SK-N-SH treated with all-trans-retinoic acid at 6 μM for 48 hours (cell line): ENCODE measurements at regions not wholly inside any gene's neighbourhood (a gene's known extent, or its start where the extent isn't known, plus 50 kb on each side); places are given as distances from the start of the nearest gene placed in this dataset.
"Not testable (repeated sequence)": the region's sequence is repeated elsewhere in the genome, so short reads cannot be mapped to it uniquely, and the experiment has no call there.

Source experiments
- ATAC-seq: fragments of 200-7000 bp; cut with Tn5 transposase; 3 replicates; pipeline ENCODE4 v1.9.1; 2020; ENCODE audit warnings: mild to moderate bottlenecking, moderate library complexity
- ARNTL ChIP-seq: fragments of 450-650 bp; formaldehyde crosslinking; IDR thresholded peaks from 2 replicates; pipeline ENCODE4 v1.5.0; 2020; ENCODE audit warnings: low read depth, mild to moderate bottlenecking, moderate library complexity, borderline replicate concordance
- BACH2 ChIP-seq: fragments of 250-450 bp; sonication (Bioruptor Pico); IDR thresholded peaks from 2 replicates; pipeline ENCODE4 v1.9.0; 2021; ENCODE audit warnings: mild to moderate bottlenecking, borderline replicate concordance
- CSDC2 ChIP-seq: fragments of 250-450 bp; sonication (Bioruptor Pico); IDR thresholded peaks from 2 replicates; pipeline ENCODE4 v1.5.0; 2020; ENCODE audit warnings: mild to moderate bottlenecking, moderate library complexity
- CSRNP3 ChIP-seq: fragments of 250-450 bp; sonication (Bioruptor Pico); IDR thresholded peaks from 2 replicates; pipeline ENCODE4 v1.5.1; 2021; ENCODE audit warnings: mild to moderate bottlenecking, moderate library complexity
- ISL1 ChIP-seq: fragments of 250-450 bp; sonication (Bioruptor Pico); IDR thresholded peaks from 2 replicates; pipeline ENCODE4 v2.1.2; 2022; ENCODE audit warnings: mild to moderate bottlenecking, moderate library complexity
- PATZ1 ChIP-seq: fragments of 250-450 bp; sonication (Bioruptor Pico); IDR thresholded peaks from 2 replicates; pipeline ENCODE4 v1.8.0; 2020; ENCODE audit warnings: mild to moderate bottlenecking, moderate library complexity, borderline replicate concordance
- POU6F1 ChIP-seq: fragments of 250-450 bp; sonication (Bioruptor Pico); IDR thresholded peaks from 2 replicates; pipeline ENCODE4 v1.8.0; 2021; ENCODE audit warnings: low read depth, mild to moderate bottlenecking, moderate library complexity, borderline replicate concordance
- PPARA ChIP-seq: fragments of 250-450 bp; sonication (Bioruptor Pico); IDR thresholded peaks from 2 replicates; pipeline ENCODE4 v1.5.0; 2020; ENCODE audit warnings: mild to moderate bottlenecking, borderline replicate concordance
- RARB ChIP-seq: fragments of 250-450 bp; sonication (Bioruptor Pico); IDR thresholded peaks from 2 replicates; pipeline ENCODE4 v1.8.0; 2021; ENCODE audit warnings: mild to moderate bottlenecking, moderate library complexity
- SNAI2 ChIP-seq: fragments of 250-450 bp; sonication (Bioruptor Pico); IDR thresholded peaks from 2 replicates; pipeline ENCODE4 v1.5.0; 2020; ENCODE audit warnings: mild to moderate bottlenecking, moderate library complexity
- TCF4 ChIP-seq: fragments of 250-450 bp; sonication (Bioruptor Pico); IDR thresholded peaks from 2 replicates; pipeline ENCODE4 v1.8.0; 2021; ENCODE audit warnings: mild to moderate bottlenecking, moderate library complexity, borderline replicate concordance
- TOX ChIP-seq: fragments of 250-450 bp; sonication (Bioruptor Pico); IDR thresholded peaks from 2 replicates; pipeline ENCODE4 v1.8.0; 2021; ENCODE audit warnings: mild to moderate bottlenecking, moderate library complexity, borderline replicate concordance
- TSHZ2 ChIP-seq: fragments of 250-450 bp; sonication (Bioruptor Pico); IDR thresholded peaks from 2 replicates; pipeline ENCODE4 v1.5.0; 2020; ENCODE audit warnings: mild to moderate bottlenecking, moderate library complexity
- ZC3H10 ChIP-seq: fragments of 250-450 bp; sonication (Bioruptor Pico); IDR thresholded peaks from 2 replicates; pipeline ENCODE4 v1.5.1; 2021; ENCODE audit warnings: mild to moderate bottlenecking, moderate library complexity
- ZFP30 ChIP-seq: fragments of 450-650 bp; formaldehyde crosslinking; IDR thresholded peaks from 2 replicates; pipeline ENCODE4 v1.5.0; 2022; ENCODE audit warnings: mild to moderate bottlenecking, moderate library complexity
- ZNF565 ChIP-seq: fragments of 450-650 bp; formaldehyde crosslinking; conservative IDR thresholded peaks from 2 replicates; pipeline ENCODE4 v1.5.0; 2020; ENCODE audit warnings: low read depth, mild to moderate bottlenecking, moderate library complexity
- ZNF70 ChIP-seq: fragments of 450-650 bp; formaldehyde crosslinking; IDR thresholded peaks from 2 replicates; pipeline ENCODE4 v1.5.0; 2020; ENCODE audit warnings: mild to moderate bottlenecking, moderate library complexity
- ZNF8 ChIP-seq: fragments of 450-650 bp; formaldehyde crosslinking; IDR thresholded peaks from 2 replicates; pipeline ENCODE4 v1.5.0; 2020; ENCODE audit warnings: mild to moderate bottlenecking, moderate library complexity
- TF ChIP-seq, protein P1 (sequence below): fragments of 250-450 bp; sonication (Bioruptor Pico); IDR thresholded peaks from 2 replicates; pipeline ENCODE4 v1.5.1; 2020; ENCODE audit warnings: low read depth, mild to moderate bottlenecking, moderate library complexity

DNA sequence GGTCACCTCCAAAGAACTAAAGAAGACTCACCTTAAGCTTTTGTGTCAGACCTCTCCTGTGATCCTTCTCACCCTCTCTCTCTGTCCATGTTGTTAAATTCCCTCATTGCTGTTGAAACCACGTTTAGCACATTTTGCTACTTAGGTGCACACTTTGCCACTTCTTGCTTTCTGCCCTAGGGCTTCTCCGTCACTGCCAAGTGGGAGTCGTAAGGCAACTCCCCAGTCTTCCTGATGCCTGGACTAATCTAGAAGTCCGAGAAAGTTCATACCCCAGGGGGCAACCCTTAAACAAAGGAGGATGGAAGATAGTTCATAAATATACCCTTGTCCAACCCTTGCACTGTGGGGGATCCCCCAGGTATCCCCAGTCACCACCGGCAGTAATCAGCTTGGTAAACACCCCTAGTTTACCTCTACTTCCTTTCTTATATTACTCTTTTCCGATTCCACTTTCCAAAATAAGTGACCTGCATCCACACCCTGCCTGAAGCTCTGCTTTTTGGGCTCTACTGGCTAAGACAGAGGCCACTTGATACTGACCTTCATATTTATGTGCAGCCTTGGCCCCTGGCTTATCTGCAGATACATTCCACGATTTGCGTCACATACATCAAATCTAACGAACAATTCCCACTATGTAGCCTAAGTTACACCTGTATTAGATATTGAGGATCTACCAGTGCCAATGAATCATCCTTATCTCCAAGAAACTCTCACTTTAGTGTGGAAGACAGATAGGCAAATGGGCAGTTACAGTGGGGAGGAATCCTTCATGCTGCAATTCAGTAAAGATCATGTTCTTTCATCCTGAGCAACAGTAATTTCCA lies 776.2 kb downstream of the RNF144A start (continued):
- no peak for TF ChIP-seq PATZ1 (CRISPR knock-in tag)

DNA sequence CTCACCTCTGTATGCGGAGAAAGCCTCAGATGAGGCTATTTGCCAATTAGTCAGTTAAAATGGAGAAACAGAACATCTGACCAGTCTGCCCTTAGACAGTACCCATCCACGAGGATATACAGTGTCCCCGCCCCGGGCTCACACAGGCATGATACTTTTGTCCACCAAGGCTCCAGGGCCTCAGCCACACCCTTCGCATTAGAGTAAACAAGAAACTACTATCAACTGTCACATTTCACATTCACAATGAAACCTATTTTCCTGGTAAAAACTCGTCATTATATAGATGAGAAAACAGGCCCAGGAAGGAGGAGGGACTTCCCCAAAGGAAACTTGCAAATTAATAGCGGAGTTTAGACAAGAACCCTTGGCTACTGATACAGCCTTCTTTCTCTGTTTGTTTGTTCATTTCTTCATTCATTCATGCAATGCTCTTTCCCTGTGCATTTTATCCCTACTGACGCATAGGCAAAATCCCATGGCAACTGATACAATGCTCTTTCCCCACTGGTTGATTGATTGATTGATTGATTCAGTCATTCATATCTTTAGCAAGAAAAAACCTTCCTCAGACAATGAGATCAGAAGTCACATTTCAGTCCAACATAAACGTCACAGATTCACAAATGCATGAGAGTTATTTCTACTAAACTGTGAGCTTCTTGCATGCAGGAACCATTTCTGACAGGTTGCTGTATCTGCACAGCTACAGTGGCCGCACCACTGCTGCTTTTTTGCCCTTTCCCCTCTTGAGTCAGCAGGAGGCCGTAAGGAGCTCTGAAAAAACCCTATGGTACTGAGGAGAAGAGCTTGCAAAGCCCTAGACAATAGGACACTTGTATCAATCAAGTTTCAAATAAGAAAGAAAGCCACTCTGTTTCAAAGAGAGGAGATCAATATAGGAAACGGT lies 777.1 kb downstream of the RNF144A start:
- no peak for ATAC-seq
- TF ChIP-seq CSRNP3 (CRISPR knock-in tag): no peak
- TF ChIP-seq RARB (CRISPR knock-in tag): no peak
- no peak for TF ChIP-seq PPARA
- no peak for TF ChIP-seq ZNF8 (CRISPR knock-in tag)
- TF ChIP-seq ZFP30 (CRISPR knock-in tag): no peak
- TF ChIP-seq, protein P1, sequence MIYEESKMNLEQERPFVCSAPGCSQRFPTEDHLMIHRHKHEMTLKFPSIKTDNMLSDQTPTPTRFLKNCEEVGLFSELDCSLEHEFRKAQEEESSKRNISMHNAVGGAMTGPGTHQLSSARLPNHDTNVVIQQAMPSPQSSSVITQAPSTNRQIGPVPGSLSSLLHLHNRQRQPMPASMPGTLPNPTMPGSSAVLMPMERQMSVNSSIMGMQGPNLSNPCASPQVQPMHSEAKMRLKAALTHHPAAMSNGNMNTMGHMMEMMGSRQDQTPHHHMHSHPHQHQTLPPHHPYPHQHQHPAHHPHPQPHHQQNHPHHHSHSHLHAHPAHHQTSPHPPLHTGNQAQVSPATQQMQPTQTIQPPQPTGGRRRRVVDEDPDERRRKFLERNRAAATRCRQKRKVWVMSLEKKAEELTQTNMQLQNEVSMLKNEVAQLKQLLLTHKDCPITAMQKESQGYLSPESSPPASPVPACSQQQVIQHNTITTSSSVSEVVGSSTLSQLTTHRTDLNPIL: no peak
- TF ChIP-seq ARNTL (CRISPR knock-in tag): no peak
- TF ChIP-seq PATZ1 (CRISPR knock-in tag): no peak
- TF ChIP-seq, all 23 proteins: peak for 0

- not testable (repeated sequence) for ATAC-seq
Observed at GRCh38 chr2:7696556-7696955, 779.3 kb downstream of the RNF144A start.

GRCh38 chr2:7697052-7697451 lies 779.8 kb downstream of the RNF144A start:
- ATAC-seq: no peak
- TF ChIP-seq ZC3H10: no peak
- TF ChIP-seq ZNF565 (CRISPR knock-in tag): no peak
- no peak for TF ChIP-seq BACH2 (CRISPR knock-in tag)
- TF ChIP-seq TSHZ2 (CRISPR knock-in tag): no peak
- no peak for TF ChIP-seq ISL1
- no peak for TF ChIP-seq ZNF70
- TF ChIP-seq TCF4: no peak
- TF ChIP-seq, protein P1: no peak
- no peak for TF ChIP-seq CSDC2 (CRISPR knock-in tag)
- TF ChIP-seq ZNF8 (CRISPR knock-in tag): no peak
- TF ChIP-seq CSRNP3 (CRISPR knock-in tag): no peak
- TF ChIP-seq ARNTL (CRISPR knock-in tag): no peak
- TF ChIP-seq POU6F1 (CRISPR knock-in tag): no peak
- TF ChIP-seq PPARA: no peak
- TF ChIP-seq TOX (CRISPR knock-in tag): no peak
- no peak for TF ChIP-seq SNAI2 (CRISPR knock-in tag)
